Mesendoderm (in vitro differentiated cells): ENCODE measurements at regions not wholly inside any gene's neighbourhood (a gene's known extent, or its start where the extent isn't known, plus 50 kb on each side); places are given as distances from the start of the nearest gene placed in this dataset.

ENCODE experiments used
- DNase-seq: peaks from one replicate; pipeline ENCODE4 v3.0.0; 2013
- H2AK5ac ChIP-seq: 2 replicates; pipeline ENCODE4 v1.6.1; 2013; ENCODE audit warnings: low read length, inconsistent platforms
- H2BK120ac ChIP-seq: 2 replicates; pipeline ENCODE4 v1.6.1; 2013; ENCODE audit warnings: low read depth, mild to moderate bottlenecking, low read length, moderate library complexity, mixed read lengths
- H2BK15ac ChIP-seq: replicated peaks from 2 replicates; pipeline ENCODE4 v1.6.1; 2013; ENCODE audit warnings: low read depth, mild to moderate bottlenecking, moderate library complexity
- H2BK5ac ChIP-seq: 2 replicates; pipeline ENCODE4 v1.6.1; 2013; ENCODE audit warnings: low read length, inconsistent platforms
- H3K18ac ChIP-seq: 2 replicates; pipeline ENCODE4 v1.6.1; 2013; ENCODE audit warnings: mild to moderate bottlenecking, low read length, mixed read lengths
- H3K23ac ChIP-seq: one replicate; pipeline ENCODE4 v1.6.1; 2013; ENCODE audit warnings: low read length
- H3K27ac ChIP-seq: 2 replicates; pipeline ENCODE4 v1.5.1; 2013; ENCODE audit warnings: low read depth, mild to moderate bottlenecking, inconsistent platforms, low read length, moderate library complexity
- H3K27me3 ChIP-seq: 2 replicates; pipeline ENCODE4 v1.6.1; 2013; ENCODE audit warnings: low read length, control low read depth, mild to moderate bottlenecking, inconsistent platforms; ENCODE audit not compliant: insufficient read depth, poor library complexity
- H3K36me3 ChIP-seq: 2 replicates; pipeline ENCODE4 v1.6.1; 2013; ENCODE audit warnings: low read length, inconsistent platforms; ENCODE audit not compliant: control insufficient read depth, insufficient read depth
- H3K4ac ChIP-seq: one replicate; pipeline ENCODE4 v1.6.1; 2013; ENCODE audit warnings: low read depth, mild to moderate bottlenecking, low read length, moderate library complexity
- H3K4me1 ChIP-seq: 2 replicates; pipeline ENCODE4 v1.6.1; 2013; ENCODE audit warnings: low read depth, low read length, inconsistent platforms; ENCODE audit not compliant: control insufficient read depth
- H3K4me2 ChIP-seq: 2 replicates; pipeline ENCODE4 v1.6.1; 2013; ENCODE audit warnings: low read length
- H3K4me3 ChIP-seq: 2 replicates; pipeline ENCODE4 v1.5.1; 2013; ENCODE audit warnings: mild to moderate bottlenecking, low read length
- H3K56ac ChIP-seq: one replicate; pipeline ENCODE4 v1.6.1; 2013; ENCODE audit warnings: low read length
- H3K79me1 ChIP-seq: 2 replicates; pipeline ENCODE4 v1.6.1; 2013; ENCODE audit warnings: low read length, inconsistent platforms
- H3K79me2 ChIP-seq: 2 replicates; pipeline ENCODE4 v1.6.1; 2013; ENCODE audit warnings: mild to moderate bottlenecking, low read length; ENCODE audit not compliant: control insufficient read depth, insufficient read depth
- H3K9ac ChIP-seq: 2 replicates; pipeline ENCODE4 v1.6.1; 2013; ENCODE audit warnings: low read length, inconsistent platforms
- H4K5ac ChIP-seq: one replicate; pipeline ENCODE4 v1.6.1; 2013; ENCODE audit warnings: low read length
- H4K8ac ChIP-seq: one replicate; pipeline ENCODE4 v1.6.1; 2013; ENCODE audit warnings: low read depth, mild to moderate bottlenecking, control low read depth, low read length, moderate library complexity
- WGBS: extraction: QIAGEN DNeasy Blood & Tissue Kit; methylation state at CpG from one replicate; pipeline ENCODE4 v1.1.7; 2013; ENCODE audit warnings: low lambda C conversion rate, missing lambda C conversion rate; ENCODE audit not compliant: insufficient coverage; ENCODE audit errors: extremely low coverage; 5-methylcytosine and 5-hydroxymethylcytosine counted together

- Histone ChIP-seq H3K4me3 (no peak overlapping the region), H3K27me3 (no peaks in the 10 kb centered on the region), H3K36me3 (no peaks in the 10 kb centered on the region), H3K4ac (no peak overlapping the region), H3K27ac (no peak overlapping the region), H3K4me1 (no peaks in the 10 kb centered on the region), H3K4me2 (no peak overlapping the region), H3K56ac (no peak overlapping the region), H3K79me1 (no peaks in the 10 kb centered on the region), H4K8ac (no peak overlapping the region), H3K23ac (no peak overlapping the region), H2AK5ac (no peak overlapping the region), H2BK15ac (no peak overlapping the region), H3K18ac (no peak overlapping the region), H2BK5ac (no peak overlapping the region), H2BK120ac (no peak overlapping the region), H4K5ac (no peak overlapping the region), H3K79me2 (no peaks in the 10 kb centered on the region), H3K9ac (no peak overlapping the region)
- WGBS = no CpG with 5 or more reads among the region's 1 CpG
- no peak for DNase-seq
Observed at GRCh38 chr11:106413222-106413621, 335.8 kb downstream of the AASDHPPT start.

- Histone ChIP-seq H3K79me2 (no peaks in the 10 kb centered on the region), H3K9ac (no peak overlapping the region), H3K27me3 (no peaks in the 10 kb centered on the region), H3K4me1 (no peaks in the 10 kb centered on the region), H3K4me2 (no peak overlapping the region), H3K4ac (no peak overlapping the region), H3K56ac (no peak overlapping the region), H2BK120ac (no peak overlapping the region), H3K23ac (no peak overlapping the region), H2BK15ac (no peak overlapping the region), H2BK5ac (no peak overlapping the region), H4K8ac (no peak overlapping the region), H3K18ac (no peak overlapping the region), H2AK5ac (no peak overlapping the region), H4K5ac (no peak overlapping the region), H3K27ac (no peak overlapping the region), H3K79me1 (no peaks in the 10 kb centered on the region), H3K4me3 (no peak overlapping the region), H3K36me3 (no peaks in the 10 kb centered on the region)
- DNase-seq = no peak
- no CpG with 5 or more reads among the region's 5 CpGs for WGBS
Observed at GRCh38 chr11:106415510-106415909, 338.0 kb downstream of the AASDHPPT start.

DNA sequence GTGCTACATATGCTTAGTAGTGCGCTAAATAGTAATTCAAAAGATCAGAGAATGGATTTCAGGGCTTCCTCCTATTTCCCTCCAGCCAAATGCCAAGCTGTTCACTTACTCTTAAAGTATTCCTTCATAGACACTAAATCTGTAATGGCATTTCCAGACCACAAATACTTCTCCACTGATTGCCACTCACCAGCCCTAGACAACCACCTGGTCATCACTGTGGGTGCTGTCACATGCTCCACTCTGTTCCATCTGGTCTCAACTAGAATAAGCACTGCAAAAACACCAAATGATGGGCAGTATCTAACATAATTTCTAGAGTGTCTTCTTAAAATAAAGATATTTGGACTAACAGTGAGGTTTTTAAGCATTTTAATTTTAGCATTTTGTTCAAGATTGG lies 341.3 kb downstream of the AASDHPPT start:
- Histone ChIP-seq H4K8ac (no peak overlapping the region), H2AK5ac (no peak overlapping the region), H3K4me2 (no peak overlapping the region), H3K4ac (no peak overlapping the region), H3K4me3 (no peak overlapping the region), H3K9ac (no peak overlapping the region), H3K56ac (no peak overlapping the region), H3K79me2 (no peaks in the 10 kb centered on the region), H2BK5ac (no peak overlapping the region), H4K5ac (no peak overlapping the region), H3K79me1 (no peaks in the 10 kb centered on the region), H2BK120ac (no peak overlapping the region), H3K27me3 (no peaks in the 10 kb centered on the region), H3K18ac (no peak overlapping the region), H3K36me3 (no peaks in the 10 kb centered on the region), H2BK15ac (no peak overlapping the region), H3K27ac (no peak overlapping the region), H3K23ac (no peak overlapping the region), H3K4me1 (no peaks in the 10 kb centered on the region)
- DNase-seq = no peak
- no CpG with 5 or more reads among the region's 1 CpG for WGBS

- no peak overlapping the region for H2AK5ac ChIP-seq
- H2BK5ac ChIP-seq = no peak overlapping the region
- no peaks in the 10 kb centered on the region for H3K4me1 ChIP-seq
- no peak overlapping the region for H3K18ac ChIP-seq
- H3K9ac ChIP-seq = no peak overlapping the region
- H3K4me3 ChIP-seq = no peak overlapping the region
- no CpG with 5 or more reads among the region's 2 CpGs for WGBS
- DNase-seq = no peak
- H3K23ac ChIP-seq = no peak overlapping the region
- H3K36me3 ChIP-seq = no peaks in the 10 kb centered on the region
- no peak overlapping the region for H4K5ac ChIP-seq
- H3K27me3 ChIP-seq = no peaks in the 10 kb centered on the region
- no peak overlapping the region for H4K8ac ChIP-seq
- no peak overlapping the region for H3K56ac ChIP-seq
- H3K4ac ChIP-seq = no peak overlapping the region
- H2BK15ac ChIP-seq = no peak overlapping the region
- H3K4me2 ChIP-seq = no peak overlapping the region
- no peaks in the 10 kb centered on the region for H3K79me2 ChIP-seq
- H3K27ac ChIP-seq = no peak overlapping the region
- H3K79me1 ChIP-seq = no peaks in the 10 kb centered on the region
- H2BK120ac ChIP-seq = no peak overlapping the region
Observed at GRCh38 chr11:106420048-106420665, 342.7 kb downstream of the AASDHPPT start.

- no peak overlapping the region for H4K8ac ChIP-seq
- no peak for DNase-seq
- H3K36me3 ChIP-seq = no peaks in the 10 kb centered on the region
- H3K9ac ChIP-seq = no peak overlapping the region
- H3K56ac ChIP-seq = no peak overlapping the region
- H3K4ac ChIP-seq = no peak overlapping the region
- no peaks in the 10 kb centered on the region for H3K4me1 ChIP-seq
- no peak overlapping the region for H3K27ac ChIP-seq
- no peak overlapping the region for H4K5ac ChIP-seq
- H3K79me2 ChIP-seq = no peaks in the 10 kb centered on the region
- no peak overlapping the region for H3K4me3 ChIP-seq
- no peaks in the 10 kb centered on the region for H3K27me3 ChIP-seq
- H2BK5ac ChIP-seq = no peak overlapping the region
- no peaks in the 10 kb centered on the region for H3K79me1 ChIP-seq
- no peak overlapping the region for H3K4me2 ChIP-seq
- no peak overlapping the region for H2BK120ac ChIP-seq
- H2AK5ac ChIP-seq = no peak overlapping the region
- H2BK15ac ChIP-seq = no peak overlapping the region
- H3K18ac ChIP-seq = no peak overlapping the region
- H3K23ac ChIP-seq = no peak overlapping the region
Observed at GRCh38 chr11:106420686-106421085, 343.2 kb downstream of the AASDHPPT start.

- Histone ChIP-seq H2AK5ac (no peak overlapping the region), H3K27ac (no peak overlapping the region), H3K79me1 (no peaks in the 10 kb centered on the region), H3K18ac (no peak overlapping the region), H3K36me3 (no peaks in the 10 kb centered on the region), H3K27me3 (no peaks in the 10 kb centered on the region), H3K79me2 (no peaks in the 10 kb centered on the region), H3K4ac (no peak overlapping the region), H4K8ac (no peak overlapping the region), H2BK120ac (no peak overlapping the region), H2BK15ac (no peak overlapping the region), H4K5ac (no peak overlapping the region), H3K4me3 (no peak overlapping the region), H3K9ac (no peak overlapping the region), H3K23ac (no peak overlapping the region), H3K4me2 (no peak overlapping the region), H3K56ac (no peak overlapping the region), H2BK5ac (no peak overlapping the region), H3K4me1 (no peaks in the 10 kb centered on the region)
- no CpG with 5 or more reads among the region's 1 CpG for WGBS
- DNase-seq = peak; percentile 42
Observed at GRCh38 chr11:106421676-106422292, 344.3 kb downstream of the AASDHPPT start.
